Ishikawa (cell line): ENCODE measurements at regions not wholly inside any gene's neighbourhood (a gene's known extent, or its start where the extent isn't known, plus 50 kb on each side); places are given as distances from the start of the nearest gene placed in this dataset.

Experiments used
- CEBPB ChIP-seq: IDR thresholded peaks from 2 replicates; pipeline ENCODE4 v1.6.1; 2012
- CREB1 ChIP-seq: IDR thresholded peaks from 2 replicates; pipeline ENCODE4 v1.6.1; 2012; ENCODE audit warnings: low read depth
- EGR1 ChIP-seq: IDR thresholded peaks from 2 replicates; pipeline ENCODE4 v1.6.1; 2012
- EP300 ChIP-seq: IDR thresholded peaks from 2 replicates; pipeline ENCODE4 v1.6.1; 2012; ENCODE audit warnings: borderline replicate concordance
- FOXM1 ChIP-seq: IDR thresholded peaks from 2 replicates; pipeline ENCODE4 v1.6.1; 2012; ENCODE audit warnings: low read depth, borderline replicate concordance
- NFIC ChIP-seq: IDR thresholded peaks from 2 replicates; pipeline ENCODE4 v1.6.1; 2012
- RAD21 ChIP-seq: IDR thresholded peaks from 2 replicates; pipeline ENCODE4 v1.6.1; 2012; ENCODE audit warnings: low read depth
- TAF1 ChIP-seq: IDR thresholded peaks from 2 replicates; pipeline ENCODE4 v1.6.1; 2012; ENCODE audit warnings: low read depth, mild to moderate bottlenecking
- TCF12 ChIP-seq: IDR thresholded peaks from 2 replicates; pipeline ENCODE4 v1.6.1; 2012; ENCODE audit warnings: low read depth
- TEAD4 ChIP-seq: IDR thresholded peaks from 2 replicates; pipeline ENCODE4 v1.6.1; 2012
- YY1 ChIP-seq: IDR thresholded peaks from 2 replicates; pipeline ENCODE4 v1.6.1; 2012; ENCODE audit warnings: low read depth
- ZBTB7A ChIP-seq: IDR thresholded peaks from 2 replicates; pipeline ENCODE4 v1.6.1; 2012; ENCODE audit warnings: low read depth
- TF ChIP-seq, protein P1 (sequence below): IDR thresholded peaks from 2 replicates; pipeline ENCODE4 v1.6.1; 2012
- TF ChIP-seq, protein P2 (sequence below): IDR thresholded peaks from 2 replicates; pipeline ENCODE4 v1.6.1; 2012
- TF ChIP-seq, protein P3 (sequence below): IDR thresholded peaks from 2 replicates; pipeline ENCODE4 v1.6.1; 2012; ENCODE audit warnings: low read depth, mild to moderate bottlenecking

DNA sequence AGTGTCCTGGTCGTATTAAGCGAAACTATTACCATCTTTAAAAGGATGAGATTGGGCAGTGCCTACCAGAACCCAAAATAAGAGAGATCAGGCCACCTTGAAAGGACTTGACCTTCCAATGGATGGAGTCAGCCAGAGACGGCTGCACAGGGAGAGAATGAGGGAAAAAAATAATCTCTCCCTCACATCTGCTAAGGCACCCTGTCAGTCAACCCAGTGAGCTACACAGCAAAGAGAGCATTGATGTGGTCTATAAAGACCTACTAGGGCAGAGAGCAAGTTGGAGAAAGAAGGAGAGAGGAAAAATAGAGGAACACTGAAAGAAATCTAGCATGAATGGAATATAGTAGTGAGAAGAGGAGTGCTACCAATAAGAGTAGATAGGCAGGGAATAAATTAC lies 68.0 kb upstream of the FTMT start:
- TF ChIP-seq TCF12 (no peak), FOXM1 (no peak), EGR1 (no peak), EP300 (no peak), TAF1 (no peak)

DNA sequence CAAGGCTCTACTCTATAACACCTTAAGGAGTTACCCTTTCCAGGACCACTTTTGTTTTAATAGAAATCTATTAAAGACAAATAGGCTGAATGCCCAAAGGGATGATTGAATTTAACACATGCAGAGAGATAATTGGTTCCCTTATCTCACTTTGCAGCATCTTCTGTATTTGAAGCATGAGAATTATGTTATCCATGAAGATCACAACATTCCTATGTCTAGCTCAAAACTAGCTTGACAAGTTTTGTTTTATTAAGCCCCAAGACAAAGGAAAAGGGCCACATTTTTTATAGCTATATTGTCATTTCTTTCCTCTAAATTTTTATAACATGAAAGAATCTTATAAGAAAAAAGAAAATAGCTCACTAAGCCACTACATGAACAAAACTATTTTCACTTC lies 57.9 kb upstream of the FTMT start:
- TF ChIP-seq TEAD4 = no peak
- no peak for TF ChIP-seq YY1
- TF ChIP-seq, protein P1, sequence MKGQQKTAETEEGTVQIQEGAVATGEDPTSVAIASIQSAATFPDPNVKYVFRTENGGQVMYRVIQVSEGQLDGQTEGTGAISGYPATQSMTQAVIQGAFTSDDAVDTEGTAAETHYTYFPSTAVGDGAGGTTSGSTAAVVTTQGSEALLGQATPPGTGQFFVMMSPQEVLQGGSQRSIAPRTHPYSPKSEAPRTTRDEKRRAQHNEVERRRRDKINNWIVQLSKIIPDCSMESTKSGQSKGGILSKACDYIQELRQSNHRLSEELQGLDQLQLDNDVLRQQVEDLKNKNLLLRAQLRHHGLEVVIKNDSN = no peak
- TF ChIP-seq NFIC = no peak
- no peak for TF ChIP-seq CEBPB
- no peak for TF ChIP-seq RAD21
- no peak for TF ChIP-seq TAF1
- TF ChIP-seq EGR1 = no peak
- TF ChIP-seq EP300 = no peak

DNA sequence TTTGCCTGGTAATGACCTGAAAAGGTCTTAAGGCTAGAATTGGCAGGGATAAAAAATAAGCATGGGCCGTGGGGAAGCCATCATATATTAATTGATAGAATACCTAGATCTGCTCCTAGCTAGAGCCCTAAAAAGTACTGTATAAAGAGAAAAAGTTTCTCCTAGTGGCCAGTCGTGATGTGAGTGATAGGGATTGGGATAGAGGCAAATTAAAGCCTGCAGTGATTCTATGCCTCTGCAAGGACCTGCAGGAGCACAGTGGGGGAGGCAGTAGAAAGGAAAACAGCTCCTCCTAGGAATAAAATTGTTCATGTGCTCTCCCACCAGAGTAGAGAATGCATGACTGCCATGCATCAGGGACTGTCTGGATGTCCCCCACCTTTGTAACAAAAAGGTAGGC lies 56.2 kb upstream of the FTMT start:
- no peak for TF ChIP-seq YY1
- TF ChIP-seq TCF12 = no peak

DNA sequence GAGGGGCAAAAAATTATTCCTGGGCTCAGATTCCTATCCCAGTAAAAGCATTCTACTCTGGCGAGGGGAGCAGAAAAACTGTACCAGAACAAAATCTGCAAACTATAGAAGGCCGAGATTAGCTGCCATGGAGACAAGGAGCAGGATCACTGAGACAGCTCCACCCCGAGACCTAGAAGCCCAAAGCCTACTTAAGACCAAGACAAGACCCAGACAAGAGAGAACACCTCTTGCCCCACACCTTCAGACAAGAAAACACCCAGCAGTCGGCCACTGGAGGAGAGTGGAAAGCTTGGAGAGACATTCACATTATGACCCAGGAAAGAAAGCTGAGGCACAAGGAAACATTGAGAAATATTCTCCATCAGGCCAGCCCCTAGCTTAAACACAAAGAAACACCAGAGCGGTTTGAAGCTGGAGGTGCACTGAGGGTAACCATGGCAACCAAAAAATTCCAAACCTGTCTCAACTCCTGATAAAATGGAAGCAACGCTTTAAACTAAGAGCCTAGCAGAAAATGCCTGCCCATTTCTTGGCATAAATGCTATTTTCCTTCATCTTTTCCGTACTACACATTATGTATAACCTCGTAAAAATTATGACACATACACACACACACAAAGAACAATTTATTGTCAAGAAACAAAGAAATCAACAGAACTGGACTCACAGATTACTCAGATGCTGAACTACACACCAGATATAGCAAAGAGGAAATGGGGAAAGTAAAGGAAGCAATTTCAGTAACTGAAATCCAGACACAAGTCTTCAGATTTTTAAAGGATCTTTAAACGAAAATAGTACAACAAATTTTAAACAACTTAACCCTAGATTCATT lies 53.8 kb upstream of the FTMT start:
- TF ChIP-seq FOXM1 (no peak), TCF12 (no peak), NFIC (no peak), TEAD4 (no peak), CEBPB (no peak), CREB1 (no peak), ZBTB7A (no peak), EGR1 (no peak), YY1 (no peak), EP300 (no peak), TAF1 (no peak), RAD21 (no peak)
- TF ChIP-seq, protein P2, sequence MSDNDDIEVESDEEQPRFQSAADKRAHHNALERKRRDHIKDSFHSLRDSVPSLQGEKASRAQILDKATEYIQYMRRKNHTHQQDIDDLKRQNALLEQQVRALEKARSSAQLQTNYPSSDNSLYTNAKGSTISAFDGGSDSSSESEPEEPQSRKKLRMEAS = no peak
- TF ChIP-seq, protein P3, sequence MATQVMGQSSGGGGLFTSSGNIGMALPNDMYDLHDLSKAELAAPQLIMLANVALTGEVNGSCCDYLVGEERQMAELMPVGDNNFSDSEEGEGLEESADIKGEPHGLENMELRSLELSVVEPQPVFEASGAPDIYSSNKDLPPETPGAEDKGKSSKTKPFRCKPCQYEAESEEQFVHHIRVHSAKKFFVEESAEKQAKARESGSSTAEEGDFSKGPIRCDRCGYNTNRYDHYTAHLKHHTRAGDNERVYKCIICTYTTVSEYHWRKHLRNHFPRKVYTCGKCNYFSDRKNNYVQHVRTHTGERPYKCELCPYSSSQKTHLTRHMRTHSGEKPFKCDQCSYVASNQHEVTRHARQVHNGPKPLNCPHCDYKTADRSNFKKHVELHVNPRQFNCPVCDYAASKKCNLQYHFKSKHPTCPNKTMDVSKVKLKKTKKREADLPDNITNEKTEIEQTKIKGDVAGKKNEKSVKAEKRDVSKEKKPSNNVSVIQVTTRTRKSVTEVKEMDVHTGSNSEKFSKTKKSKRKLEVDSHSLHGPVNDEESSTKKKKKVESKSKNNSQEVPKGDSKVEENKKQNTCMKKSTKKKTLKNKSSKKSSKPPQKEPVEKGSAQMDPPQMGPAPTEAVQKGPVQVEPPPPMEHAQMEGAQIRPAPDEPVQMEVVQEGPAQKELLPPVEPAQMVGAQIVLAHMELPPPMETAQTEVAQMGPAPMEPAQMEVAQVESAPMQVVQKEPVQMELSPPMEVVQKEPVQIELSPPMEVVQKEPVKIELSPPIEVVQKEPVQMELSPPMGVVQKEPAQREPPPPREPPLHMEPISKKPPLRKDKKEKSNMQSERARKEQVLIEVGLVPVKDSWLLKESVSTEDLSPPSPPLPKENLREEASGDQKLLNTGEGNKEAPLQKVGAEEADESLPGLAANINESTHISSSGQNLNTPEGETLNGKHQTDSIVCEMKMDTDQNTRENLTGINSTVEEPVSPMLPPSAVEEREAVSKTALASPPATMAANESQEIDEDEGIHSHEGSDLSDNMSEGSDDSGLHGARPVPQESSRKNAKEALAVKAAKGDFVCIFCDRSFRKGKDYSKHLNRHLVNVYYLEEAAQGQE = no peak
- TF ChIP-seq, protein P1 = no peak
